GM12891 (cell line): ENCODE measurements at regions not wholly inside any gene's neighbourhood (a gene's known extent, or its start where the extent isn't known, plus 50 kb on each side); places are given as distances from the start of the nearest gene placed in this dataset.

Experiments used
- PAX5 ChIP-seq: IDR thresholded peaks from 2 replicates; pipeline ENCODE4 v1.6.1; 2011; ENCODE audit warnings: low read length, moderate library complexity, mild to moderate bottlenecking; ENCODE audit not compliant: insufficient read depth, severe bottlenecking
- POLR2A ChIP-seq: IDR thresholded peaks from 2 replicates; pipeline ENCODE4 v1.6.1; 2011; ENCODE audit warnings: low read depth, low read length, control low read depth
- POLR2AphosphoS5 ChIP-seq: IDR thresholded peaks from 2 replicates; pipeline ENCODE4 v1.6.1; 2011; ENCODE audit warnings: low read depth, low read length, control low read depth
- SPI1 ChIP-seq: IDR thresholded peaks from 2 replicates; pipeline ENCODE4 v1.6.1; 2011; ENCODE audit warnings: low read depth, low read length, control low read depth
- TAF1 ChIP-seq: IDR thresholded peaks from 2 replicates; pipeline ENCODE4 v1.6.1; 2011; ENCODE audit warnings: low read depth, low read length, control low read depth

- TF ChIP-seq POLR2A (no peak), TAF1 (no peak), POLR2AphosphoS5 (no peak), SPI1 (no peak), PAX5 (no peak)
These were observed 79.7 kb upstream of the ELN start for GRCh38 chr7:73948287-73948686.
